ENCODE measurements at regions not wholly inside any gene's neighbourhood (a gene's known extent, or its start where the extent isn't known, plus 50 kb on each side); places are given as distances from the start of the nearest gene placed in this dataset.

- TF ChIP-seq SP1 (IDR thresholded peaks at IDR 0.05; ENCODE audit: low read depth, low read length), result no peak
- no peak for TF ChIP-seq CTCF (IDR thresholded peaks at IDR 0.05; ENCODE audit: control extremely low read depth in 1 of 3, insufficient read depth in 1 of 3, low read depth in 1 of 3, low read length in 3 of 3)
- TF ChIP-seq PHF8 (conservative IDR thresholded peaks at IDR 0.05; ENCODE audit: low read depth, low read length), result no peak
- no peak for TF ChIP-seq POU5F1 (IDR thresholded peaks at IDR 0.05; ENCODE audit: low read depth, low read length)
- TF ChIP-seq SAP30 (IDR thresholded peaks at IDR 0.05; ENCODE audit: insufficient read depth, insufficient replicate concordance, low read length), result no peak
- no peak for TF ChIP-seq EZH2 (IDR thresholded peaks at IDR 0.05; ENCODE audit: low read depth, low read length, severe bottlenecking)
- no peak for TF ChIP-seq SIN3A (conservative IDR thresholded peaks at IDR 0.05 in 1 of 2, IDR thresholded peaks at IDR 0.05 in 1 of 2; ENCODE audit: low read depth in 1 of 2, low read length in 2 of 2)
- TF ChIP-seq ASH2L (IDR thresholded peaks at IDR 0.05; ENCODE audit: low read length), result no peak
- no peak for TF ChIP-seq POLR2A (IDR thresholded peaks at IDR 0.05; ENCODE audit: control extremely low read depth in 1 of 2, low read depth in 2 of 2, low read length in 2 of 2)
- no peak for TF ChIP-seq BCL11A (IDR thresholded peaks at IDR 0.05; ENCODE audit: low read depth in 2 of 2, low read length in 2 of 2)
- TF ChIP-seq FOSL1 (IDR thresholded peaks at IDR 0.05; ENCODE audit: insufficient read depth, low read depth, low read length), result no peak
- TF ChIP-seq SP2 (IDR thresholded peaks at IDR 0.05; ENCODE audit: low read length), result no peak
These were observed 167.2 kb downstream of the FAT3 start for GRCh38 chr11:92391808-92392207.
